ENCODE measurements at regions not wholly inside any gene's neighbourhood (a gene's known extent, or its start where the extent isn't known, plus 50 kb on each side); places are given as distances from the start of the nearest gene placed in this dataset.
"Not testable (repeated sequence)": the region's sequence is repeated elsewhere in the genome, so short reads cannot be mapped to it uniquely, and the experiment has no call there.

DNA sequence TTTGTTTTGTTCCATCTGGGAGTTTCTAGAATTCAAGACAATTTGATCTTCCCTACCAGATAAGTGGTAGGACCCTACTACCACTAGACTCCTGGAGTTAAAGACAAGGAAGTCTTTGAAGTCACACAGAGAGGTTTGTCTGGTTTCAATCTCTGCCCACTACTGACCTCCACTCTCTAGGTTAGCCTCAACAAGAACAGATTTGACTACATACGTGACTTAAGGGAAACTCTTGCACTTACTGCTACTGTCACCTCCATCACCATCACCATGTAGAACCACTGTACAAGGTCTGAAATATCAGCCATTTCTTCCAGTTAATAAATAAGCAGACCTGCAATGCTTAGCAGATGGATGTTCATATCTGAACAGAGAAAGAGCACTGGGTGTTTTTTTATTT is 148.3 kb upstream of the ARHGEF26 start:
- no peak overlapping the region for H3K4me3 ChIP-seq
- H3K27ac ChIP-seq = no peak overlapping the region

DNA sequence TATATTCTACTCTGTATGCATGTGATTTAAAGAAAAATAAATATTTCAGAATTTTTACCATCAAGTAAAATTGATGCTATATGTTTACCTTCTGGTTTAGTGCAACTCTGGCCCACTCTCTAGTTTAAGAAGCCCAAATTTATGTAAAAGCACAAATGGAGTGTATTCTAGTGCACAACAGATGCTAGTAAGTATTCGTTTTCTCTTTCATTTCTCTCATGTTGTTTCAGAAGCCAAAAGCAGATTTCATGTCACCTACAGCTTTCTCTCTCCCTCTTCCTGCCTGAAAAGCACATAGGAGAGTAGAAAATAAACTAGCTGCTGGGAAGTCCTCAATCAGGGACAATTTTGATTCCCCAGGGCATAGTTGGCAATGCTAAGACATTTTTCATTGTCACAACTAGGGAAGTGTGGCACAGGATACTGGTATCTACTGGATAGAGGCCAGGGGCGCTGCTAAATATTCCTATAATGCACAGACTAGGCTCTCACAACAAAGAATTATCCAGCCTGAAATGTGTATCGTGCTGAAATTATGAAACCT is 147.4 kb upstream of the ARHGEF26 start:
- no peak overlapping the region for H3K27ac ChIP-seq
- no peak overlapping the region for H3K4me3 ChIP-seq

DNA sequence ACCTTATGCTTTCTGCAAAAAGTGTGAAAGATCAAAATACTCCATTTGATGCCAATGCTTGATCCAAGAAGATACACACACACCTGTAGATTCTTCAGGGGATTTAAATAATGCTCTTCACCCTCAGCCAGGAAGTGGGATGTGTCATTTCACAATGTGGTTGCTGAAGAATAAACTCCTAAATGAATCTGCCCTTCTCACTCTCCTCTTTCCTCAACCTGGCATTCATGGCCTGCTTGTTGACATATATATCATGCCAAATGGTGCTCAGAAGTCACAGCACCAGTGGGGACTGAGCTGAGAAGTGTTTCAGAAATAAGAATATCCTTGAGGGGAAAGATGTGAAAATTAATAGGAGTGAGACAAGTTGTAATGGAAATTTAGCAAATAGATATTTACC is 146.6 kb upstream of the ARHGEF26 start:
- Histone ChIP-seq H3K27ac (no peak overlapping the region), H3K4me3 (no peak overlapping the region)

DNA sequence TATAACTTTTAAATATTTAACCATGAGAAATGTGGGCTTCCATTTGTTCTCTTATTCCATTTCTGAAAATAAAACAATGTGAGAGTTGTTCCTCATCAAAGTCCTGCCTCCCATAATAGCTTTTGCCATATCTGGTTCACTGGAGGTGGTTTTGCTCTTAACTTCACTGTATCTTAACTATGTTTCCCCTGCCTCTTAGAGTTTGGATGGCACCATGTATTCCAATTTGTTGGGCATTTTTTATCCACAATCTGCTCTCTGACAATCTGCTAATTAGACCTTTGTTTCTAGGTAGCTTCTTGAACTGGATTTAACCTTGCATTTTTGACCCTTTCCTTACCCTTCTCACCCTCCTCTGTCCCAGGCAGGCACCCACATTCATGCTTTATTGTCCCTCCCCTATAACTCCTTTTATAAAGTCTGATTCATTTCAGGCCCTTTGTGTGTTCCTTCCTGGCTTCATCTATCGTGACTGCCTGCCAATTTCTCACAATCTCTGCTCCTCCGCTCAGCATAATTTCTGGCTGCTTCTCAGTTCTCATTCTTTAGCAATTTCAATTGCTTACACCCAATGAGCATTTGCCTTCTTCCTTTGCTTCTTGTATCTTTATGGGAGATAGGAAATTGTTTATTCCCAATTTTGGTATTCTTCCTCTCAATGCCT is 144.2 kb upstream of the ARHGEF26 start:
- Histone ChIP-seq H3K27ac (no peak overlapping the region), H3K4me3 (no peak overlapping the region)

DNA sequence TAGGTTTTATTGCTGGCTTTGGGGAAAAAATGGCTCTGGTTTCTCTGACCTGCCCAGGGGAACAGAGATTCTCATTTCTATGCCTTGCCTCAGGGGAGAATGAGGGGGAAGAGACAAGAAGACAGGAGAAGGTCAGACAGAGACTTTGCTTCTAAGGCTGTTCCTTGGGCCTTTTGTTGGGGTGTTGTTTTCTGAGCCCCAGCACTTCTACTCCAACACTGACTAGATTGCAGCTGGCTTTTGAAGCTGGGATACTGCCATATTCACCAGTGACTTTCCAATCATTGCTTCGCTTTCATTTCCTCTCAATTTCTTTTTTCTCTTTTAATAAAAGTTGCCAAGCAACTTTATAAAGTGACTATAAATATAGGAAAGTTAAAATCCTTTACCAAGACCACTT is 143.2 kb upstream of the ARHGEF26 start:
- no peak overlapping the region for H3K27ac ChIP-seq
- H3K4me3 ChIP-seq = no peak overlapping the region

DNA sequence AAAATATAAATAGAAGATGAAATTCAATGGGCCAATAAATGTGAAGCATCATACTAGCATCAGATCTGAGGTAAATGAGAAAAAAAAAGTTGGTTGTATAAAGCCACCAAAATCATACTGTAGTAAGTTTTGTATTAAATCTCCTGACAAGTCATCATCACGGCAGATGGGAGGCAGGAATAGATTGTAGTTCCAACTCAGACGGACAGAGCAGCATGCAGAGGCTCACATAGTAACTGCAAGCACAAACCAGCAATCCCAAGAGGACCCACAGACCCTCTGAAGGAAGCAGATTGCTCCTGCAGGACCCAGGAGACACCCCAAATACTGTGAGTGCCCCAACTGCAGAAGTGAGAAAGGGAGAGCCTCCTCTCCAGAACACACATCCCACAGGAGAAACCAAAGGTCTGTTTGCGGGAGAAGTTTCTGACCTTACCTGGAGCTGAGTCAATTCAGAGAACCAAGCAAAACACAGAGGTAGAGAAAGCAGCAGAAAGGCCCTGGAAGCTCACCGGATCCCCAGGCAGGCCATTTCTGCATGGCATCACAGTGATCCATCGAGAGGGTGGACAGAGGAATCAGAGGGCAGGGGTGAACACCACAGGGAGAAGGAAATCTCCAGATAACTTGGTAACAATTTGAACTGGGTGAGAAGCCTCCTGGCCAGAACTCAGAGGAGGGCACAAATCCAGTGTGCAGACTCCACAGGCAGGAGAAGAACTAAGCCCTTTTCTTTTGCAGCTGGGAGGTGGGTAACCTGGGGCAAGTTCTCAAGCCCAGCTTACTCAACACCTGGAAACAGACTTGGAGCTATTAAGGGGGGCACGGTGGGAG is 141.6 kb upstream of the ARHGEF26 start:
- Histone ChIP-seq H3K27ac (peak overlapping the region in 1 of 21 experiments; percentile 55), H3K4me3 (no peak overlapping the region)

DNA sequence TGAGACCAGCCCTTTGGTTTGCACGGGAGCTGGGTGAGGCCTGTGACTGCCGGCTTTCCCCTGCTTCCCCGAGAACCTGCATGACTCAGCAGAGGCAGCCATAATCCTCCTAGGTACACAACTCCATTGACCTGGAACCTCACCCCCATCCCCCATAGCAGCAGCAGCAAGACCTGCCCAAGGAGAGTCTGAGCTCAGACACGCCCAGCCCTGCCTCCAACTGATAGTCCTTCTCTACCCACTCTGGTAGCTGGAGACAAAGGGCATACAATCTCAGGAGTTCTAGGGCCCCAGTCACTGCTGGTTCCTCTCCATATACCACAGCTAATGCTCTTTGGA is 141.0 kb upstream of the ARHGEF26 start:
- H3K27ac ChIP-seq = peak overlapping the region in 1 of 21 experiments; percentile 55
- H3K4me3 ChIP-seq = no peak overlapping the region

DNA sequence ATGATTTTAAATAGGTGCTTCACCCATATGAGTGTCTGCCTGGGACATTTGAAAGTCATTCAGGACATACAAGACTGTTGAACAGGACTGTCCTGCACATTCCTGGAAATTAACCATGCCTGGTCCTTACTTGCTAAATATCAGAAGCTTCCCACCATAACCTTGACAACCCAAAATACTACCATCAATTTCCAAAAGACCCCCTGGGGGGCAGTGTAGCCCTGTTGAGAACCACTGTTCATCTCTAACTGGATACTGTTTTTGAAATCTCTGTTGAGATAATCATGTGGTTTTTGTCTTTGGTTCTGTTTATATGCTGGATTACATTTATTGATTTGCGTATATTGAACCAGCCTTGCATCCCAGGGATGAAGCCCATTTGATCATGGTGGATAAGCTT is 123.8 kb upstream of the ARHGEF26 start:
- H3K27ac ChIP-seq, H3K4me3 ChIP-seq: not testable (repeated sequence)

DNA sequence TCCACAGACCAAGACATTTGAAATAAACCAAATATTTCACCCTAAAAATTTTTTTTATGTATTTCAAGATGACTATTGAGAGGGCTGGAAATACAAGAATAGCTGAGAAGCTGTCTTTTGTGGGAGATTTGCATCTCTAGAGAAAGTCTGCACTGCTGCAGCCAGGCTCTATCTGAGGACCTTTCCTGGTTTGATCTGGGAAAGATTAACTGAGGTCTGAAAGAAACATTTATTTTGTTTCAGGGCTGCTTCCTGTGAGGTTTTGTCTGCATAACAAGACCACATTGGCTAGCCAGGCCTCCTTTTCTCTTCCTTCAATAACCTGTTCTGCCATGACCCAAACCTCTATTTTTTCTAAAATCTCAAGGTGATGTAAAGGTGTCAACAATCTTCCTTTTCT is 117.5 kb upstream of the ARHGEF26 start:
- H3K4me3 ChIP-seq = no peak overlapping the region
- no peak overlapping the region for H3K27ac ChIP-seq

DNA sequence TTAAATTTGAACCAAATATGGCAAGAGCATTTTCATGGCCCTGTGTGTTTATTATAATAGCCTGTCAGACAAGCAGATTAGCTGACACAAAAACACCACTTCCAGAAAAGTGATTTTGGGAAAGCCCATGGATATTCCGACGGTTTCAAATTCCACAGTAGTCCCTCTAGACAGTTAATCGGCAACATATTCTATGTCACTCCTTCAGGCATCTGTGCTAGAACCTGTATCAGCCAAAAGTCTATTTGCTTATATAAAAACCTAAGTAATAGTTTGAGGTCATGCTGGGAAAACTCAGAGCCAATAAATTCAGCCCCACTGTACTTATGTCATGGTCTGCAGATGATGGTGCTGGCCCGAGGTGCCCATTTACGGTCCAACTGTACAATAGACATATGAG is 110.2 kb upstream of the ARHGEF26 start:
- Histone ChIP-seq H3K27ac (no peak overlapping the region), H3K4me3 (no peak overlapping the region)

DNA sequence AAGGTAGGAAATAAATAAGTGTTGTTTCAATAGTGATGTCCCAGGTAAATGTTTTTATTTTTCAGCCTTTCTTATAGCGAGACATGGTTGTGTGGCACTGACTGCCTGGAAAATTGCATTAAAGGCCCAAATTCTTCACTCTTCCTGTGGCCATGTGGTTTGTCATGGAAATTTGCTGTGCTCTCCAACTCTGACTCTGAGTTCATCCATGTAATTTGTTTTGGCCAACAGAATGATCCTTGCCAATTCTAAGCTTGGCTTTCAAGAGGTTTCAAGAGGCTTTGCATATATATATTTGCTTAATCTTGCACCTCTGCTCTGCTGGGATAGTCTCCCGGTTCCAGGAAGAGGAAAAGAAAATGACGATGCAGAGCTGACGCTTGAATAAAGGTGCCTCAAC is 107.5 kb upstream of the ARHGEF26 start:
- Histone ChIP-seq H3K4me3 (no peak overlapping the region), H3K27ac (no peak overlapping the region)

DNA sequence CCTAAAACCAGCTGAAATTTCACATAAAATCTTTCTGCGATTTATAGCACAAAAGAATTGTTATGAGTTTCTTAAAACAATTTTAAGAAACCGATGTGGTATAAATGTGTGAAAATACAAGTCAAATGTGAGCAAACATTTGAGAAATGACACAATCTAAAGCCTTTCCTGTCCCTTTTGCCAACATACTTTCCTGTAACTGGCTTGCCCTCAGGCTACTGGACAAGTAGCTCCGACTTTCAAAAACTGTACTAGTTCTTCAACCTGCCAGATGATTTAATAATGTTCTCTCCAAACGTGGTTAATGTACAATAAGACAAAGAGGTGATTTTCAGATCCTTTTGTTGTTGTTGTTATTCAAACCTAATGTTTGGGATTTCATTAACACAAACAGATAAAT is 105.9 kb upstream of the ARHGEF26 start:
- Histone ChIP-seq H3K27ac (no peak overlapping the region), H3K4me3 (no peak overlapping the region)

DNA sequence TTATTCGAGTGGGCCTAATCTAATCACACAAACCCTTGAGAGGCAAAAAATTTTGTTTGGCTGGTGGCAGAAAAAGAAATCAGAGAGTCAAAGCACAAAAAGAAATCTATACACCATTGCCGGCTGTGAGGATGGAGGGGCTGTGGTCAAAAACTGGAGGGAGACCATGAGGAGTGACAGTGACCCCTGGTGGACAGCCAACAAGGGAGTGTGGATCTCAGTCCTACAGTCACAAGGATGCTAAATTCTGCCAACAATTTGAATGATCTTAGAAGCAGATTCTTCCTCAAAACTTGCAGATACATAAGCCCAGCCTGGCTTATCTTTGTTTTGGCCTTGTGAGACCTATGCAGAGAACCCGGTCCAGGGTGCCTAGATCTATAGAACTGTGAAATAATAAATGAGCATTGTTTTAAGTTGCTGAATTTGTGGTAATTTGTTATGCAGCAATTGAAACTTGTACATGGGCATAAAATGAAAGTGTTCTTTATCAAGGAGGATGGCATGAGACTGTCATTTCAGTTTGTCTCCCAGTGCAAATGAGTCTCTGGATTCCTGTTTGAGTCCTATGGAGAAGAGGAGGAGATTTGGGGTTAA is 103.0 kb upstream of the ARHGEF26 start:
- H3K4me3 ChIP-seq = no peak overlapping the region

DNA sequence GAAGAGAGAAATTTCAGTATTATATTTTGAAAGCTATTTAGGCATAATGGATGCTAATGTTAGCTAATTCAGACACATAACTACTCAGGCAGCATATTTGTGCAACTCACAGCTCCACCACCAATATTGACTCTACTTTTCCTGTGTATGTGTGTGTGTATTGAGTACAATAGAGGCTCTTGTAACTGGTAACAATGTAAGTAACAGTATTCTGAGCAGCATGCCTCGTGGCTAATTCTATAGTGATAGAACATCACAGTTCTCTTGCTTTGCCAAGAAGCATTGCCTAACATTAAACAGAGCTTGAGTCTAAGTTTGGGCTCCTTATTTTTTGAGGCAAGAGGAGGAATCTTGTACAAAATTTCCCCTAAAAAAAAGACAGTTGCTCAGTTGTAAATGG is 98.6 kb upstream of the ARHGEF26 start:
- Histone ChIP-seq H3K4me3 (no peak overlapping the region), H3K27ac (no peak overlapping the region)

More for the DNA sequence above, 103.0 kb upstream of the ARHGEF26 start:
- H3K27ac ChIP-seq = no peak overlapping the region

DNA sequence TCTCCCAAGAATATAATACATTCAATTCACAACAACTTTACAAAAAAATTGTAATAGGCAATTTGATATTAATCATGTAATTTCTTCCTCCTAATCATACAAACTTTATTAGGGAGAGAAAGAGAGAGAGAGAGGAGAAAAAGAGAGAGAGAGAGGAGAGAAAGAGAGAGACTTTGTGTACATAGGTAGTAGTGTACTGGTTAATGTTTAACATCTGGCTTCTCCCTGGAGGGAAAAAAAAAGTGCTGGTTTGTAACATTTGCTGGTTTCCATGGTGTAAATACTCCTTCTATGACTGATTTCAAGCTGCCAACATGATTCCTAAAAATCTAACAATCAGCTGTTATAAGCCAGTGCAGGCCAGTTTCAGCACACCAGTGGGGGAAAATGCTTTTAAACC is 98.0 kb upstream of the ARHGEF26 start:
- no peak overlapping the region for H3K4me3 ChIP-seq
- no peak overlapping the region for H3K27ac ChIP-seq

DNA sequence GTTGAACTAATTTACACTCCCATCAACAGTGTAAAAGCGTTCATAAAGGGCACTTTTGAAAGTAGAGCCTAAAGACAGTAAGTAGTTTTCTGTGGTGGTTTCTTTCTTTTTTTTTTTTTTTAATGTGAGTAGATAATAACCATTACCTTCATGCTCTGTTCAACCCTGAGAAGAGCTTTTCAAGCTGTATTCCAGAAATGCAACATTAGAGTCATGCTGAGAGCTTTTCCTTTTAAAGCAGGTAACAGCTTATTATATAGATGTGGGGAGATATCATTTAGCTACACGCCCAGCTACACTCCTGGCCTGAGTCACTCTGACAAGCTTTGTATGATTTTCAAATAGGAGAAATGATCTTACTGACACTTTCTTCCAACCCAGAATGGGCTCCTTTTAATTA is 96.2 kb upstream of the ARHGEF26 start:
- H3K27ac ChIP-seq = no peak overlapping the region
- H3K4me3 ChIP-seq = no peak overlapping the region

DNA sequence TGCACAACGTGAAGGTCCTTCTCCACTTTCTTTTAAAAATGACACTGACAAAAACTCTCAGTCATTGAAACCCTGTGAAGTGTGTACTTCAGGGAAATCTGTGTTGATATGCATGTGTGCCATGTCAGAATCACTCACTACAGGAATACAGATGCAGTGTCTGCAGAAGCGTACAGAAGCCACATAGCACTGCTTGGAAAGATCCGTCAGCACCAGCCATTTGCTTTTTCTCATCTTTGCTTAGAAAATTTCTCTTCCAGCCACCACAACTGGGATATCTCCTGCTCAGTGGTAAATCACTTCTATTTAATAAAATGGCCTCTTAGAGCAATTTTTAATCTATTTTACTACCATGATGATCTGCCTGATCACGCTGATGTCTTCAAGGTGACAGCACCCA is 91.3 kb upstream of the ARHGEF26 start:
- no peak overlapping the region for H3K27ac ChIP-seq
- no peak overlapping the region for H3K4me3 ChIP-seq

DNA sequence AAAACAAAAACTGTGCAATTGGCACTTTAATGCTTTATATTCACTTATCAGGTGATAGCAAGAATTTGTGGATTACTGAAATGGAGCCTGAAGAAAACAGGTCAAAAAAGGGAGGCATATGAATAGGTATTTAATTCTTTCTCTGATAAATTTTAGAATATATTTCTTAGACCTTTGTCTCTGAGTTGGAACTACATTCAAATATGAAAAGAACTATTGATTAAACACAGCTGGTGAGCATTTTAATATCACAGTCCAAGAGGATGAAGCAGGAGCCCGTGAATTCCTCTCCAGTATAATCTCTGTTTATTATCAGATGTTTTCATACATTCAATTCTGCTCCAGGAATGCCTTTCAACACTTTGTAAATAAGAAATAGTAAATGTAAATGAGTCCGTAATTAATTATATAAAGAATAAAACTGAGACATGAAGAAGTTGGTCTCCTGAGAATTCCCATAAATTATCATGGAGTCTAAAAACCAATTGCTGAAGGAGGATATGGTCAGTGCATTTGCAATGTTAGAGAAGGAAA is 86.3 kb upstream of the ARHGEF26 start:
- Histone ChIP-seq H3K27ac (no peak overlapping the region), H3K4me3 (no peak overlapping the region)

DNA sequence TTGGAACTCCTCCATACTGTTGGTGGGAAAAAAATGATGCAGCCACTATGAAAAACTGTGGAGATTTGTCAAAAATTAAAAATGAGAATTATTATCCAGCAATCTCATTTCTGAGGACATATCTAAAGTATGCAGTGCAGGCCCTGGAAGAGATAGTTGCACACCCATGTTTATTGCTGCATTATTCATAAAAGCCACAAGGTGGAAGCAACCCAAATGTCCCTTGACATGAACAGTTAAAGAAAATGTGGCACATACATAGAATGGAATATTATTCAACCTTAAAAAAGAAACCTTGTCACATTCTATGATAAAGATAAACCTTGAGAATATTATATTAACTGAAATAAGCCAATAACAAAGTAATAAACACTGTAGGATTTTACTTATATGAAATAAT is 80.9 kb upstream of the ARHGEF26 start:
- no peak overlapping the region for H3K4me3 ChIP-seq
- no peak overlapping the region for H3K27ac ChIP-seq

DNA sequence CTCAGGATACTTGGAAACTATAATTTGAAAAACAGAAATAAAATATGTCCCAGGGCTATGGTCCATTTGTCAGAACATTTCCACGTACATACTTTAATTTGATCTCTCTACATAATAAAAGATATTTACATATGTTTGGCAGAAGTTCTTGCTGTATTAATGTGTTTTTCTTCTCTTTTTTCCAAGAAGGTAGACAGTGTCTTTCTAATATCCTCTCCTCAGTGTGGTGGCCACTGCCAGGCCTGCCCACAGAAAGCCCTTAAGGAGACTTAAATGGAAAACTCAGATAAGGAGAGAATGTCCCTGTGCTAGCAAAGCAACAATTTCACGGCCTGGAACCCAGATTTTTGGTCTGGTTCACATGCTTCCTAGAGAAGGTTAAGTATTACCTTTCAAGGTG is 76.5 kb upstream of the ARHGEF26 start:
- Histone ChIP-seq H3K27ac (no peak overlapping the region), H3K4me3 (no peak overlapping the region)

DNA sequence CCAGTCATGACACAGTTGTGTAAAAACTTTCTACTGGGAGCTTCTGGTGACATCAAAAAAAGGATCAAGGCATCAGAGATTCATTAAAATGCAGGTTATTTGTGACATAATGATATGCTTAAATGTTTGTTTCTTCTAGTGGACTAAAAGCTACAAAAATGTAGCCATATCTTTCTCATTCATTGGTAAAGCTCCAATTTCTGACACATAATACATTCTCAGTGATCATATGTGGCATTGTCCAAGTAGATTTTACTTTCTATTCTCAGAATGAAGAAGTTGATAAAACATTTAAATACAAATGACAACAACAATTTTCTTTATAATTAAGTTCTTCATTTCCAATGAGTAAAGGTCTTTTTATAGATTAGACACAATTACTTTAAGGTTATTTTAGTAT is 71.0 kb upstream of the ARHGEF26 start:
- Histone ChIP-seq H3K4me3 (no peak overlapping the region), H3K27ac (no peak overlapping the region)
